Neural cell (in vitro differentiated cells): ENCODE measurements at regions not wholly inside any gene's neighbourhood (a gene's known extent, or its start where the extent isn't known, plus 50 kb on each side); places are given as distances from the start of the nearest gene placed in this dataset.

ENCODE experiments used
- CTCF ChIP-seq: fragments of 450-650 bp; IDR thresholded peaks from 2 replicates; pipeline ENCODE4 v1.5.1; 2014; ENCODE audit warnings: antibody characterized with exemption, mild to moderate bottlenecking, moderate library complexity; ENCODE audit not compliant: poor library complexity, severe bottlenecking
- EZH2 ChIP-seq: fragments of 200-600, 300-800 bp; shearing (Covaris generic), sonication (generic); IDR thresholded peaks from 2 replicates; pipeline ENCODE4 v1.6.1; 2014; ENCODE audit warnings: antibody characterized with exemption, low read length, borderline replicate concordance, mild to moderate bottlenecking; ENCODE audit not compliant: insufficient read depth, poor library complexity, severe bottlenecking
- REST ChIP-seq: IDR thresholded peaks from 2 replicates; pipeline ENCODE4 v1.6.1; 2012; ENCODE audit warnings: borderline replicate concordance

GRCh38 chr10:60707841-60708240 is 70.4 kb upstream of the CDK1 start:
- no peak for TF ChIP-seq EZH2
- no peak for TF ChIP-seq CTCF
- no peak for TF ChIP-seq REST
